ENCODE measurements at regions not wholly inside any gene's neighbourhood (a gene's known extent, or its start where the extent isn't known, plus 50 kb on each side); places are given as distances from the start of the nearest gene placed in this dataset.
"Not testable (repeated sequence)": the region's sequence is repeated elsewhere in the genome, so short reads cannot be mapped to it uniquely, and the experiment has no call there.

DNA sequence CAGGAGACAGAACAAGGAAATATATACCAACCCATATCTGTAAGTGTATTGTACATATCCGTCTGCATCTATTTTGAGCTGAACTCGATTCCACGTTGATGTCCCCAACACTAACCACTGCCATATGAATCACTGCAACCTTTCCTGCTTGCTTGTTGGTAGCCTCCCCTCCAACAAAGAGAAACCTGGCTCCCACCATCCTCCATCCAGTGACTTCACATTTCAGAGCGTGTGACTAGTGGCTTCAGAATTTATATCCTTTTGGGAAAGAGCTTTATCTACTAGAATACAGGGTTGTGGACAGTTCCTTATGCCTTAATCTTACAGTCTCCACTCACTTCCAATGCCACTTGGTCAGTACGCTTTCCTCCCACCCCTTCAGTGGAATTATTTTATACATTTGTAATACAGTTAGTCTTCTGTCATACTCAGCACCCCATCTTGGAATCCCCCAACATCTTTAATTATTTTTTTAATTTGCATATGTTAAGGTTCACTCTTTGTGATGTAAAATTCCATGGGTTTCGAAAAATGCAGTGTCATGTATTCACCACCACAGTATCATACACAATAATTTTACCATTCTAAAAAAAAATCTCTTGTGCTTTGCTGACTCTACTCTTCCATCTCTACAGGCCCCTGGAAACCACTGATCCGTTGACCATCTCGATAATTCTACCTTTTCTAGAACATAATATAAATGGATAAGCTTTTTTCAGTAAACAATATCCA lies 264.7 kb downstream of the BCL2L11 start:
- DNase-seq, result not testable (repeated sequence)

DNA sequence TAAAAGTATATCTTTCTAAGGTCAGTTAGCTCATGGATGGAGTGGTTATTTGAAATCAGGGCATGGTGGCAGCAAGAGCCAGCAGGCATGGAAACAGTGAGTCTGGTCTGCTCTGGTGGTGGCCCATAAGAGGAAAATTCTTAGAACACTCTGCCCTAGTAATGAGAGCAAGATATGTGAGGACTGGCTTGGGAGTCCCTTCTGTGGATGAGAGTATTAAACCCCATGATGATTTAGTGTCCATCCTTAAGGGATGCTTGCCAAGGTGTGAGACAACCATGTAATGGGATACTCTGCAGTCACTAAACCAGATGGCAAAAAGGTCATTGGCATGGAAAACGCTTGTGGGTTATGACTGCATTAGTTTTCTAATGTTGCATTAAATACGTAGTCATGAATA lies 269.9 kb downstream of the BCL2L11 start:
- DNase-seq, result not testable (repeated sequence)

GRCh38 chr2:111395350-111396128 lies 274.8 kb downstream of the BCL2L11 start:
- not testable (repeated sequence) for DNase-seq

GRCh38 chr2:111400598-111401253 lies 280.0 kb downstream of the BCL2L11 start:
- DNase-seq, result not testable (repeated sequence)

- DNase-seq, result not testable (repeated sequence)
These were observed 280.8 kb downstream of the BCL2L11 start for GRCh38 chr2:111401270-111402140.

- not testable (repeated sequence) for DNase-seq
These were observed 281.7 kb downstream of the BCL2L11 start for GRCh38 chr2:111402450-111402849.

- not testable (repeated sequence) for DNase-seq
These were observed 282.6 kb downstream of the BCL2L11 start for GRCh38 chr2:111403287-111403686.

DNA sequence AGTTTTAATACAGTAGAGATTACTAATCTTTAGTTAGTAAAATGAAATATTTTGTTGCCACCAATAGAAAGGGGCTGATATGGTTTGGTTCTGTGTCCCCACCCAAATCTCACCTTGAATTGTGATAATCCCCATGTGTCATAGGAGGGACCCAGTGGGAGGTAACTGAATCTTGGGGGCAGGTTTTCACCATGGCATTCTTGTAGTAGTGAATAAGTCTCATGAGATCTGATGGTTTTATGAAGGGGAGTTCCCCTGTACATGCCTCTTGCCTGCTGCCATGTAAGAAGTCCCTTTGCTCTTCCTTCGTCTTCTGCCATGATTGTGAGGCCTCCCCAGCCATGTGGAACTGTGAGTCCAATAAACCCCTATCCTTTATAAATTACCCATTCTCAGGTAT lies 285.9 kb downstream of the BCL2L11 start:
- not testable (repeated sequence) for DNase-seq

GRCh38 chr2:111407632-111408194 lies 287.0 kb downstream of the BCL2L11 start:
- DNase-seq, result not testable (repeated sequence)

DNA sequence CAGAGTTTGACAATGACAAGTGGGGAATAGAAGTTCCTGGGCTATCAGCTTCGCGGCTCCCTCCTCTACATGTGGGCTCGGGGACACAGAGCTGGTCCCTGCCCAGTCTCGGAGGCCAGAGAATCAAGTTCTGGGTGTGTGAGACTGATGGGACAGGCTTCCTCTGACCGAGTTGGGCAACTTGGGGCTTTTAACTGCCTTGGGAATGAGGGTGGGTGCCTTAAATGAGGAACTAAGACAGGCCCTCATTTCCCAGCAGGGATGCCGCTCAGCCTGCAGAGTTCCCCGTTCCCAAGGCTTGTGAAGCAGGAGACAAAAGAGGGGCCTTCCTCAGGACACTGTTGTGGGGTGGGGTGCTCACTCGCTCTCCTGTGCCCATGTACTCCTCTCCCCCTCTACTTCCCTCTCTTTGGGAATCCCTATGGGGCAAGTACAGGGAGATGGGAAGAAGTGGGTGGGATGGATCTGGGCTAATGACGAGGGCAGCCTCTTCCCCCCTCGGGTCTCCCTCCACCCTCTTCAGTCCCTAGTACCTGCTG lies 290.2 kb downstream of the BCL2L11 start:
- DNase-seq, result not testable (repeated sequence)

- DNase-seq, result not testable (repeated sequence)
These were observed 291.4 kb downstream of the BCL2L11 start for GRCh38 chr2:111411867-111412681.

DNA sequence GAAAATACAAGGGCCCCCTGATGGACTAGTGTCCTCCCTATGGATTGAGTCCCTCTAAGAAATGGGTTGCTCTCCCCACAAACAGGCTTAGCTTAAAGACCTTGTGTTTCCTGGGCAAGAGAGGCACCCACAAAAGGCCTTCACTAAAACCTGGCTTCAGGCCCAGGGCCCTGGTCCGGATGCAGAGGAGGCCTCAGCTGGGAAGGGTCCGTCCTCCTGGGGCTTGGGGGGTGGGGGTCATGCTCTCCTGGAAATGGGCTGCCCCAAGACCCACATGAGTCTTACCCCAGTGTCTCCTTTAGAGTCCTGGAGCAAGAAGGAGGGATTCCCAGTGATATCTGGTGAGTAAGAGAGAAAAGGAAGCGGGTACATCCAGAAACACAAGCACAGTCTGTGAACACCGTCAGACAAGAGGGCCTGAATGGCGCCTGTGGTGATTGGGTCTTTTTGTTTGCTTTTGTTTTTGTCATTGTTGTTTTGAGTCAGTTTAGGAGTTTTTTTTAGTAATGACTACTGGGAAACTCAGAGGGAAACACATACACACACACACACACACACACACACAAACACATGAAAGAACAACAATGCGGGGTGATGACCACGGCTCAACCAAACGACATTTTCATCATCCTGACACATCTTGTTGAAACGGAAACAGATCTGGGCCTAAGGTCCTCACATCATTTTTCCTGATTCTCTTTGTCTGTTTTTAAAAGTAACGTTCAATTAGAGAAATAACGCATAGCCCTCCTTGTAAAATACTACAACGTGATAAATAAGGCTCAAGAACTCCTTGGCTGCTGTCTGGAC lies 292.3 kb downstream of the BCL2L11 start:
- DNase-seq, result not testable (repeated sequence)

DNA sequence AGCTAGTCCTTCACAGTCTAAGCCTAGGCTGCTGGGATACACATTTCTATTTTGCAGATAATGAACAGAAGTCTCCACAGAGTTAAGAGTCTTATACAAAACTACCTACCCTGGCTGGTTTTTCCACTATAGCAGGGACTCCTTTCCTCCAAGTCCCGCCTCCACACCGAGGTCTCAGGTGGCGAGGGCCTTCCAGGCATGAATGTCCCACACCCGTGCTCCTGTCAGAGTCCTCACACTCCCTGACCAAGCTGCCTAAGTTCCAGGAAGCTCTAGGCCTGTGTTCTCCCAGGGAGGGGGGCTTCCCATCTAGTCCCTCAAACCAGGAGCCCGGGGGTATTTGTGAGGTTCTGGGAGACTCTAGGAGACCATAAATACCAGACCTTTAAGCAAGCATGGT lies 293.2 kb downstream of the BCL2L11 start:
- DNase-seq, result not testable (repeated sequence)

- DNase-seq, result not testable (repeated sequence)
These were observed 295.3 kb downstream of the BCL2L11 start for GRCh38 chr2:111415765-111416743.

DNA sequence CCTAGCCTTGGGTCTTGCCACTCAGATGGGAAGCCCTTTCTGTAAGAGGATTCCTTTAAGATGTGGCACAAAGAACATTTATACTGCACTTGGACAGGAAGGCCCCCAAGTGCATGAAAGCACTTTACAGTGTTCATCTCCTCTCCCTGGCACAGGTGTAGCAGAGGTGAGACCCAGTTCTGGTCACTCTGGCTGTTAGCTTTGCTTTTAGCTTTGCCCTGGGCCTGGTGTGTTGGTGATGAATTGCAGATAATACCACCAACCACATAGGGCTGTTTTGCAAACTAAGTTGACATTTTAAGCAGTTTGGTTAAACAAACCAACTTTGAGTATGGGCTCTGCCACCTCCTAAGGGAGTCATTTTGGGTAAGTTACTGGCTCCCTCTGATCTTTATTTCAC lies 296.3 kb downstream of the BCL2L11 start:
- not testable (repeated sequence) for DNase-seq

GRCh38 chr2:111418091-111418875 lies 297.6 kb downstream of the BCL2L11 start:
- DNase-seq, result not testable (repeated sequence)
